ENCODE measurements at regions not wholly inside any gene's neighbourhood (a gene's known extent, or its start where the extent isn't known, plus 50 kb on each side); places are given as distances from the start of the nearest gene placed in this dataset.

DNA sequence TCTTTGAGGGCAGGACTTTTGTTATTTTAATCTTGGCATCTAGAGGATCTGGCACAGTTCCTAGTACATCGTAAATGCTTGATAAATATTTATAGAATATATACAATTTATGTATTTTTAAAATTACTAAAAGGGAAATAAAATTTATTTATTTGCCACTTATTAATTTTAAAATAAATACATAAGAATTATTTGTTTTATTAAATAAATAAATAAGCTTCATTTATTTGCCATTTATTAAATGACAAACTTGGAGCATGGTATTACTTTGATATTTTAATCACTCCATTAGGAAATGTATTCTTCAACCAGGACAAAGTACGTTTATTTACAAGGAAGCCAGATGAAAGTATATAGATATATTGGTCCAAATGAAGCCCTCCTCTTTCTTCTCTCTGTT lies 118.7 kb upstream of the LRIG3 start:
- H3K4me1 Mint-ChIP-seq = peaks cover 16 to 17% of the 10 kb centered on the region in 2 experiments
- H2BK12ac ChIP-seq (ENCODE audit: insufficient read length, low read depth, low read length) = no peak overlapping the region
- H2AK5ac ChIP-seq (ENCODE audit: insufficient read length, low read length) = no peak overlapping the region
- no peaks in the 10 kb centered on the region for H3K9me3 ChIP-seq (ENCODE audit: control insufficient read depth, low read depth, low read length)
- H3K79me2 ChIP-seq (ENCODE audit: insufficient read depth, low read length) = no peaks in the 10 kb centered on the region
- no peaks in the 10 kb centered on the region for H4K20me1 ChIP-seq (ENCODE audit: control insufficient read depth, insufficient read depth, insufficient read length)
- H3K14ac ChIP-seq (ENCODE audit: insufficient read depth, low read length) = no peak overlapping the region
- H4K91ac ChIP-seq (ENCODE audit: insufficient read length, low read depth, low read length) = no peak overlapping the region
- H3K36me3 Mint-ChIP-seq (ENCODE audit: insufficient read depth in 1 of 3, low read depth in 3 of 3) = no peaks in the 10 kb centered on the region
- no peak overlapping the region for H3K18ac ChIP-seq (ENCODE audit: insufficient read length, low read depth, low read length)
- no peak overlapping the region for H3T11ph ChIP-seq (ENCODE audit: low read length)
- DNase-seq = no peak
- WGBS (ENCODE audit: extremely low coverage, insufficient read length, low lambda C conversion rate) = no CpG with 5 or more reads among the region's 2 CpGs
- TF ChIP-seq, protein P1, sequence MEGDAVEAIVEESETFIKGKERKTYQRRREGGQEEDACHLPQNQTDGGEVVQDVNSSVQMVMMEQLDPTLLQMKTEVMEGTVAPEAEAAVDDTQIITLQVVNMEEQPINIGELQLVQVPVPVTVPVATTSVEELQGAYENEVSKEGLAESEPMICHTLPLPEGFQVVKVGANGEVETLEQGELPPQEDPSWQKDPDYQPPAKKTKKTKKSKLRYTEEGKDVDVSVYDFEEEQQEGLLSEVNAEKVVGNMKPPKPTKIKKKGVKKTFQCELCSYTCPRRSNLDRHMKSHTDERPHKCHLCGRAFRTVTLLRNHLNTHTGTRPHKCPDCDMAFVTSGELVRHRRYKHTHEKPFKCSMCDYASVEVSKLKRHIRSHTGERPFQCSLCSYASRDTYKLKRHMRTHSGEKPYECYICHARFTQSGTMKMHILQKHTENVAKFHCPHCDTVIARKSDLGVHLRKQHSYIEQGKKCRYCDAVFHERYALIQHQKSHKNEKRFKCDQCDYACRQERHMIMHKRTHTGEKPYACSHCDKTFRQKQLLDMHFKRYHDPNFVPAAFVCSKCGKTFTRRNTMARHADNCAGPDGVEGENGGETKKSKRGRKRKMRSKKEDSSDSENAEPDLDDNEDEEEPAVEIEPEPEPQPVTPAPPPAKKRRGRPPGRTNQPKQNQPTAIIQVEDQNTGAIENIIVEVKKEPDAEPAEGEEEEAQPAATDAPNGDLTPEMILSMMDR (conservative IDR thresholded peaks at IDR 0.05) = no peak
- H3K27me3 ChIP-seq (ENCODE audit: insufficient read depth, low read length) = no peaks in the 10 kb centered on the region
- no peak overlapping the region for H3K56ac ChIP-seq (ENCODE audit: insufficient read length, low read depth, low read length)
- H3K27ac ChIP-seq (ENCODE audit: insufficient read length, low read depth, low read length) = no peak overlapping the region
- H3K4me3 Mint-ChIP-seq = no peak overlapping the region
- no peak overlapping the region for H3K27ac Mint-ChIP-seq
- no peak overlapping the region for H2BK20ac ChIP-seq (ENCODE audit: low read depth, low read length, poor library complexity, severe bottlenecking)
- no peaks in the 10 kb centered on the region for H3K79me1 ChIP-seq (ENCODE audit: insufficient read depth, low read depth, low read length, poor library complexity, severe bottlenecking)
- H4K8ac ChIP-seq (replicated peaks; ENCODE audit: insufficient read length, low read depth, low read length) = no peak overlapping the region
- no peaks in the 10 kb centered on the region for H3K23me2 ChIP-seq (ENCODE audit: insufficient read length, low read depth, low read length, poor library complexity, severe bottlenecking)
- no peak overlapping the region for H4K5ac ChIP-seq (ENCODE audit: insufficient read length, low read depth, low read length)
- H3K4ac ChIP-seq (ENCODE audit: low read depth, low read length) = no peak overlapping the region
- H3K27me3 Mint-ChIP-seq (ENCODE audit: low read depth) = no peaks in the 10 kb centered on the region
- H3K4me2 ChIP-seq (ENCODE audit: insufficient read depth, insufficient read length, low read length) = no peak overlapping the region
- no peak overlapping the region for H2AFZ ChIP-seq (ENCODE audit: low read length)
- no peak overlapping the region for H2BK15ac ChIP-seq (ENCODE audit: low read depth, low read length)
- no peaks in the 10 kb centered on the region for H3K9me3 Mint-ChIP-seq
- H3K4me1 ChIP-seq (ENCODE audit: insufficient read depth, low read length) = 0 out of 2 replicates have a peak, but pooled peaks cover 2% of the 10 kb centered on the region
- no peak overlapping the region for H2BK5ac ChIP-seq (ENCODE audit: insufficient read length, low read length)
- H3K9ac ChIP-seq (ENCODE audit: extremely low read depth, insufficient read length, low read length) = no peak overlapping the region
- H2BK120ac ChIP-seq (ENCODE audit: low read depth, low read length, poor library complexity, severe bottlenecking) = no peak overlapping the region
- H3K23ac ChIP-seq (ENCODE audit: insufficient read length, low read depth, low read length) = no peak overlapping the region
